ENCODE measurements at regions not wholly inside any gene's neighbourhood (a gene's known extent, or its start where the extent isn't known, plus 50 kb on each side); places are given as distances from the start of the nearest gene placed in this dataset.

DNA sequence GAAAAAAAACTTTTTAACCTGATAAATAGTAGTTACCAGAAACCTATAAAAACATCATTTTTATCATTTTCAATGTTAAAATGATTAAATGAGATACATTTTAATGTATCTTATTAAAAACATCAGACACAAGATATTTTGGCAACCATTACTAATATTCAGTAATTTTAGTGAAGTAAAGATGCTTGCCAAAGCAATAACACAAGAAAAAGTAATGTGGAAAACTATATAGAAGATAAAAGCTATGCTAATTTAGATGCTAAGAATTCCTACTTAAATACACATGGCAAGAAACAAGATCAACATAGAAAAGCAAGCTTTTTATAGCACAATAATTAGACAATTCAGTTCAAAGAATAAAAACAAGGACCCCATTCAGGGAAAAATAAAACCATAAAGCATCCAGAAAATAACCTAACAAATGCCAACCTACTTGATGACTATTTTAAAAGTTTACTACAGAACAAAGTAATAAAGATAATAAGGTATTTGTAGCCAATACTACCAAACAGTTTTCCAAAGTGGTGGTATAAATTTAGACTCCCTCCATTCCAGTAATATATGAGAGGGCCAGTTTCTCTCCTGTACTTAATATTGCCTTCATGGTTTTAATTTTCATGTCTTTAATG, 489.5 kb downstream of the CDH2 start:
- FAIRE-seq = no peak

GRCh38 chr18:27685807-27686412, 491.0 kb downstream of the CDH2 start:
- FAIRE-seq = no peak

GRCh38 chr18:27685091-27685490, 491.8 kb downstream of the CDH2 start:
- no peak for FAIRE-seq

- no peak for FAIRE-seq
Observed at GRCh38 chr18:27674411-27674810, 489.3 kb upstream of the CHST9 start.

- no peak for FAIRE-seq
Observed at GRCh38 chr18:27673861-27674260, 488.8 kb upstream of the CHST9 start.

DNA sequence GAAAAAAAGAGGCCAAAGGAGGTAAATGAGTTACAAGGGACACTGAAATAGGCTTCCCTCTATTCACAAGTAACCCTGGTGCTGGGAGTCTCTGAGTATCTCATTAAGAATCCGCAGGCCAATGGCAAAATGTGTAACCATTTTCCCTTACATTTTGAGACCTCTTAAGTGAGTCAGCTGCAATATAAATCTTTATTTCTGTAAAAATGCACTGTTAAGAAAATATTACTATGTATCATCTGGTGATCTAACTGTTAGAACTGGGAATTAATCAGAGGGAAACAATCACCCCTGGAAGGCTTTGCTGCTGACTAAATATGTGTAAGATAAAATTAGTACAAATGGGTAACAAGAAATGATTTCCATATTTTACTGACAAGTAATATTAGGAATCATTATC, 483.1 kb upstream of the CHST9 start:
- FAIRE-seq = no peak

GRCh38 chr18:27667064-27667463, 482.0 kb upstream of the CHST9 start:
- no peak for FAIRE-seq

DNA sequence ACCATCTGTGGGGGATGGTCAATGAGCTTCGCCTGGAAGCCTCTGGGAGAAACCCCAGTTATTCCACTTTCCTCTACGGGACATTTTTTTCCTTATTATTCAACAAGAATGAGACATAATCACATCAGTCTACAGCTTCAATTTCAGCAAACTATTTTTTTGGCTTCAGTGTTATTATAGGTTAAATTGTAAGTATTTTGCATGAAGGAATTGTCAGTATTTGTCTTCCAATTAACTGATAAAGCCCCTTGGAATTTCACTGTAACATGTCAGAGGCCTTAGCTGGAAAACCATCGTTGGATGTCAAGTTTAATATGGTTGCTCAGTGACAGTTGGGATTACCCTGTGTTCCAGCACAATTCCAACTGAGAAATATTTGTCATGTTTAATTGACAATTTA, 480.9 kb upstream of the CHST9 start:
- FAIRE-seq = no peak

- no peak for FAIRE-seq
Observed at GRCh38 chr18:27665264-27665799, 480.2 kb upstream of the CHST9 start.

- no peak for FAIRE-seq
Observed at GRCh38 chr18:27662949-27663348, 477.8 kb upstream of the CHST9 start.

DNA sequence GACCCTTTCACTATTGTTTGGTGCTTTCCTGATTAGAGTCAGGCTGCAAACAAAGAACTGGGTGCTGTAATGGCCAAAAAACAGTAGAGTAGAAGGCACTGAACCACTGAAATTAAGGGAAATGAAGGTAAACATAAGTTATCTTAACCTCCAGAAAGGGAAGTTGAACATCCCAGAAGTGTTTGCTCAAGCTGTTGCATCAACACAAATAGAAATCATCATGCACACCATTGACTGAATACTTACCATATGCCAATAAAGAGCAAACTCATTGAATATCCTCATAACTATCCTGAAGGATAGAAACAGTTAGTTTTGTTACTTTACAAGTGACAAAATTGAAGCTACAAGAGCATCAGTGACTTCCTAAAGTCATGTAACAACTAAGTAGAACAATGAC, 477.4 kb upstream of the CHST9 start:
- FAIRE-seq = no peak

- no peak for FAIRE-seq
Observed at GRCh38 chr18:27661320-27662018, 476.4 kb upstream of the CHST9 start.

GRCh38 chr18:27656905-27657304, 471.8 kb upstream of the CHST9 start:
- no peak for FAIRE-seq

- no peak for FAIRE-seq
Observed at GRCh38 chr18:27656167-27656778, 471.2 kb upstream of the CHST9 start.

DNA sequence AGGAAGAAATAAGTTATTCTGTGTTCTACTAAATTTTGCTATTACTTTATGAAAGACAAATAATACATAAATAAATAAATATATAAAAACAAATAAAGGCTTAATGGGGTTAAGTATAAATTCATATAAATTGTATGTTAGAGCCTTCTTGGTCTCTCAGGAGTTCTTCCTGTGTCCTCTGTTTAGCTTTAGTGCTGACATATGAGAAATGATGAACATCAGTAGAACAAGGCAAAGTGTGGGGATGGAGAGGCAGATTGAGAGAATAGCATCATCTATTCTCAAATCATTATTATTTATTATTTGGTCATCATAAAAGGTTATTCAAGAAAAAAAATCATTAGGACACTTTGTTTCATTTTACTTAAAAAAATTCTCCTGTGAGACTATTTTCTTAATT, 468.1 kb upstream of the CHST9 start:
- no peak for FAIRE-seq

DNA sequence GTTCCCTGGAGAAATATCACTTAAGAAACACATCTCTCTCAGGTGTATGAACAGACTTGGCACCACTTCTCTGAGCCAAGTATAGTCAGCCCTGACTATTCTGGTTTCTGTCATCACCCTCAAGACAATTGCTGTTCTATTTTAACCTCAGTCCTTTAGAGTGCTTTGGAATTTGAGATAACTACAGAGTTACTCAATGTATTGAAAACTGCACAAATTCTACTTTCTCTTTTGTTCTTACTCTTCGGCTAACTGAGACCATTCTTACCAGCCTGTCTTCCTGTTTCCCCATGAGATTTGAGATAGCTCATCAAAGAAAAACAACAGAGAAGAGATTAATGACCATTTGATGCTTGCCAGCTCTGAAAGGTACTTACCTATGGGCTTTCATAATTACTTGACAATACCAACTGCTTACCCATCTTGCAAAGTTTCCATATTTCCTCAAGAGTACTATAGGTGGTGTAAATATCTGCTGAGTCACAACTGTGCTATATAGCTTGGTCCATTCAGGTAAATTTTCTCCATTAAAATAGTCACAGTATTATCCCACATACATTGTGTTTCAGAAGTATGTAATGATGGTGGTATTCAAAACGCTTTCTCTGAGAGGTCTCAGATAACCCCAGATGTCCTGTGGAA, 467.5 kb upstream of the CHST9 start:
- no peak for FAIRE-seq

GRCh38 chr18:27649621-27650020, 464.5 kb upstream of the CHST9 start:
- no peak for FAIRE-seq

- FAIRE-seq = no peak
Observed at GRCh38 chr18:27645929-27646328, 460.8 kb upstream of the CHST9 start.

DNA sequence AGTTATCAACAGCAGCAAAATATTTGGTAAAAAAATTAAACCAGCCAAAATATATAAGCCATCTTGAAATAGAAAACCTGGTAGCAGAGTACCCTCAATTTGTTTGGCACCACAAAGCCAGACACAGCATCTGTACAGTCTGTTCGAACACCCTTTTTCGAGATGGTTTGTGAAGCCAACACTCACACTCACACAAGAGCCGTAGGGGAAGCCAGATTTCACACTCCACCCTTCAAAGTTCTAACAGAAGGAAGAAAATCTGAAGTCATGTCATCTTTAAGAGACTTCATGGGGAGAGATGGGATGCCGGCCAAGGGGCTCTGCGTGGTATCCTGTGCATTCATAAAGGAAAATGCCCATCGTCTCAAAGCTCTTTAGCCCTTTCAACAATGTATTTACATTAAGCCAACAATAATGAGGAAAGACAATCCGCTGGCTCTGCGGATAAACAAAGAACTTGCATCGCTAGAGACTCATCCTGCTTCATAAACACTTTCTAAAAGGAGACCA, 451.5 kb upstream of the CHST9 start:
- FAIRE-seq = no peak

DNA sequence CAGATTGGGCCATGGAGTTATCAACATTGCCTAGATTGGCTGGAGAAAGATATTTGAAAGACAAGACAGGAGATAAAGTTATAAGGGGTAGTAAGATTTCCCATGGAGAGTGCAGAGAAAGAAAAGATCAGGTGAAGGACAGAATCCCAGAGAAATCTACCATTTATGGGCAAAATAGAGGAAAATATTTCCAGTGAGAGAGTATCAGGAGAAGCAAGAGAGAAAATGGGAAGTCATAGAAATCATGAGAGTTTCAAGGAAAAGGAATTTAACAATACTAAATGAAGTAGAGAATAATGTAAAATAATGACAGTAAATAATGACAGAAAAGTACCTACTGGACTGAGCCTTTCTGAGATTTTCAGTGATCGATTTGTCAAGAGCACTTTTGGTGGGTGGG, 447.6 kb upstream of the CHST9 start:
- FAIRE-seq = no peak

DNA sequence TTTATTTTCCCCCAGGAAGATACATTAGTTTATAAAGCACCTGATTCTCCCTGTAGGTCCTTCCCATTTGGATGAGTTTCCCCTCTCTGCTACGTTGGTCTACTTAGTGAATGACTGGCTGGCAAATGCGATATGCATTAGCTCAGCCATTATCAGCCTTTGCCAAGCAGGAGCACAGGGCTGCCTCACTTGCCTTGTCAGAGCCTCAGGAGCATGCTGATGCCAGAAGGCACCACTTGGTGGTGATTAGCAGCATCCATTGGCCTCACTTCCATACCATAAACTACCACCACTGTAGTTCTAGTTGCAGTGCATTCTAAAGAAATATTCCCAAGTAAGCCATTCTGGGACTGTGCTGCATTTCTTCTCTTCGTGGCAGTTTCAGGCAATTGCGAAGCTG, 442.8 kb upstream of the CHST9 start:
- FAIRE-seq = no peak

- FAIRE-seq = no peak
Observed at GRCh38 chr18:27621236-27621890, 436.3 kb upstream of the CHST9 start.
